ENCODE measurements at regions not wholly inside any gene's neighbourhood (a gene's known extent, or its start where the extent isn't known, plus 50 kb on each side); places are given as distances from the start of the nearest gene placed in this dataset.

GRCh38 chr10:53548664-53549063 lies 776.1 kb upstream of the MBL2 start:
- TF ChIP-seq EZH2 (IDR thresholded peaks at IDR 0.05): no peak
- no peak for TF ChIP-seq POLR2AphosphoS5 (IDR thresholded peaks at IDR 0.05; ENCODE audit: borderline replicate concordance, low read depth, low read length)

All from SK-N-MC (cell line).